Breast epithelium (tissue), 3 donors: ENCODE measurements at regions not wholly inside any gene's neighbourhood (a gene's known extent, or its start where the extent isn't known, plus 50 kb on each side); places are given as distances from the start of the nearest gene placed in this dataset.

Source experiments
- CTCF ChIP-seq, 3 donors: fragments of 450-650 bp; IDR thresholded peaks; one replicate each; pipeline ENCODE4 v1.5.1; 2016 to 2017; ENCODE audit warnings: antibody characterized with exemption in 3 of 3, mild to moderate bottlenecking in 3 of 3, moderate library complexity in 3 of 3
- POLR2A ChIP-seq: fragments of 450-650 bp; IDR thresholded peaks from one replicate; pipeline ENCODE4 v1.6.1; 2016; ENCODE audit warnings: antibody characterized with exemption, mild to moderate bottlenecking, moderate library complexity

GRCh38 chr20:48354903-48355302 is 472.9 kb downstream of the PREX1 start:
- TF ChIP-seq CTCF (IDR thresholded peaks at IDR 0.05) (no peak), POLR2A (no peak)
